ENCODE measurements at regions not wholly inside any gene's neighbourhood (a gene's known extent, or its start where the extent isn't known, plus 50 kb on each side); places are given as distances from the start of the nearest gene placed in this dataset.

- H4K20me1 ChIP-seq (ENCODE audit: insufficient read depth, low read length), result no peaks in the 10 kb centered on the region
- no peaks in the 10 kb centered on the region for H3F3A ChIP-seq (ENCODE audit: insufficient read depth, low read length)
- no peak overlapping the region for H3K4me3 ChIP-seq (ENCODE audit: low read depth, low read length, poor library complexity, severe bottlenecking)
- no peak overlapping the region for H3K4me2 ChIP-seq (ENCODE audit: low read length)
- H3K4me1 ChIP-seq (ENCODE audit: insufficient read depth, low read length, severe bottlenecking), result no peaks in the 10 kb centered on the region
- no peak overlapping the region for H3K9ac ChIP-seq (ENCODE audit: low read length)
- H3K9me3 ChIP-seq (ENCODE audit: low read length), result no peaks in the 10 kb centered on the region
- TF ChIP-seq EZH2 (IDR thresholded peaks at IDR 0.05; ENCODE audit: borderline replicate concordance, low read length), result no peak
- TF ChIP-seq CTCF (IDR thresholded peaks at IDR 0.05; ENCODE audit: low read length), result no peak
- H3K79me2 ChIP-seq (ENCODE audit: insufficient read depth, low read length), result no peaks in the 10 kb centered on the region
- no peaks in the 10 kb centered on the region for H3K27me3 ChIP-seq (ENCODE audit: insufficient read depth, low read length)
- H3K27ac ChIP-seq (ENCODE audit: low read depth, low read length, poor library complexity, severe bottlenecking), result no peak overlapping the region
- no peaks in the 10 kb centered on the region for H3K9me2 ChIP-seq (ENCODE audit: low read depth, low read length)
- no peak overlapping the region for H2AFZ ChIP-seq (ENCODE audit: low read length)
- H3K36me3 ChIP-seq (ENCODE audit: insufficient read depth, low read length), result no peaks in the 10 kb centered on the region
Measured at GRCh38 chr7:116417593-116418345, 81.8 kb upstream of the CAV2 start.

GRCh38 chr7:116418524-116418923, 81.0 kb upstream of the CAV2 start:
- Histone ChIP-seq H3K79me2 (ENCODE audit: insufficient read depth, low read length) (no peaks in the 10 kb centered on the region), H3K36me3 (ENCODE audit: insufficient read depth, low read length) (no peaks in the 10 kb centered on the region), H3K4me3 (ENCODE audit: low read depth, low read length, poor library complexity, severe bottlenecking) (no peak overlapping the region), H3K4me2 (ENCODE audit: low read length) (no peak overlapping the region), H3K27me3 (ENCODE audit: insufficient read depth, low read length) (no peaks in the 10 kb centered on the region), H3K9me2 (ENCODE audit: low read depth, low read length) (no peaks in the 10 kb centered on the region), H3K9me3 (ENCODE audit: low read length) (no peaks in the 10 kb centered on the region), H4K20me1 (ENCODE audit: insufficient read depth, low read length) (no peaks in the 10 kb centered on the region), H2AFZ (ENCODE audit: low read length) (no peak overlapping the region), H3K27ac (ENCODE audit: low read depth, low read length, poor library complexity, severe bottlenecking) (no peak overlapping the region), H3K4me1 (ENCODE audit: insufficient read depth, low read length, severe bottlenecking) (no peaks in the 10 kb centered on the region), H3F3A (ENCODE audit: insufficient read depth, low read length) (no peaks in the 10 kb centered on the region), H3K9ac (ENCODE audit: low read length) (no peak overlapping the region)
- TF ChIP-seq EZH2 (IDR thresholded peaks at IDR 0.05; ENCODE audit: borderline replicate concordance, low read length) (no peak), CTCF (IDR thresholded peaks at IDR 0.05; ENCODE audit: low read length) (no peak)

- Histone ChIP-seq H3F3A (ENCODE audit: insufficient read depth, low read length) (no peaks in the 10 kb centered on the region), H3K9ac (ENCODE audit: low read length) (no peak overlapping the region), H3K27ac (ENCODE audit: low read depth, low read length, poor library complexity, severe bottlenecking) (no peak overlapping the region), H2AFZ (ENCODE audit: low read length) (no peak overlapping the region), H4K20me1 (ENCODE audit: insufficient read depth, low read length) (no peaks in the 10 kb centered on the region), H3K4me2 (ENCODE audit: low read length) (no peak overlapping the region), H3K36me3 (ENCODE audit: insufficient read depth, low read length) (no peaks in the 10 kb centered on the region), H3K9me3 (ENCODE audit: low read length) (no peaks in the 10 kb centered on the region), H3K79me2 (ENCODE audit: insufficient read depth, low read length) (no peaks in the 10 kb centered on the region), H3K27me3 (ENCODE audit: insufficient read depth, low read length) (no peaks in the 10 kb centered on the region), H3K4me1 (ENCODE audit: insufficient read depth, low read length, severe bottlenecking) (no peaks in the 10 kb centered on the region), H3K9me2 (ENCODE audit: low read depth, low read length) (no peaks in the 10 kb centered on the region), H3K4me3 (ENCODE audit: low read depth, low read length, poor library complexity, severe bottlenecking) (no peak overlapping the region)
- no peak for TF ChIP-seq EZH2 (IDR thresholded peaks at IDR 0.05; ENCODE audit: borderline replicate concordance, low read length)
- no peak for TF ChIP-seq CTCF (IDR thresholded peaks at IDR 0.05; ENCODE audit: low read length)
Measured at GRCh38 chr7:116420003-116420402, 79.5 kb upstream of the CAV2 start.
